Osteocyte (in vitro differentiated cells): ENCODE measurements at regions not wholly inside any gene's neighbourhood (a gene's known extent, or its start where the extent isn't known, plus 50 kb on each side); places are given as distances from the start of the nearest gene placed in this dataset.

Source experiments
- DNase-seq: peaks from one replicate; pipeline ENCODE4 v3.0.0; 2021; ENCODE audit warnings: mixed read lengths; ENCODE audit not compliant: unreplicated experiment; ENCODE audit errors: extremely low spot score
- H3K27ac Mint-ChIP-seq: one replicate; pipeline ENCODE4 v1.8.0; 2021; ENCODE audit warnings: mild to moderate bottlenecking, mixed read lengths; ENCODE audit not compliant: unreplicated experiment
- H3K27me3 Mint-ChIP-seq: one replicate; pipeline ENCODE4 v1.8.0; 2021; ENCODE audit warnings: mixed read lengths; ENCODE audit not compliant: unreplicated experiment
- H3K36me3 Mint-ChIP-seq: one replicate; pipeline ENCODE4 v1.8.0; 2021; ENCODE audit warnings: mixed read lengths; ENCODE audit not compliant: unreplicated experiment
- H3K4me1 Mint-ChIP-seq: one replicate; pipeline ENCODE4 v1.8.0; 2021; ENCODE audit warnings: mixed read lengths; ENCODE audit not compliant: unreplicated experiment
- H3K4me3 Mint-ChIP-seq: one replicate; pipeline ENCODE4 v1.8.0; 2021; ENCODE audit warnings: mild to moderate bottlenecking, moderate library complexity, mixed read lengths; ENCODE audit not compliant: unreplicated experiment
- H3K9me3 Mint-ChIP-seq: one replicate; pipeline ENCODE4 v1.8.0; 2021; ENCODE audit warnings: mixed read lengths; ENCODE audit not compliant: unreplicated experiment
- TF ChIP-seq, protein P1 (sequence below): fragments of 200-600 bp; sonication (generic); IDR thresholded peaks from 2 replicates; pipeline ENCODE4 v1.5.0; 2021; ENCODE audit warnings: antibody characterized with exemption, mild to moderate bottlenecking, moderate library complexity

- TF ChIP-seq, protein P1, sequence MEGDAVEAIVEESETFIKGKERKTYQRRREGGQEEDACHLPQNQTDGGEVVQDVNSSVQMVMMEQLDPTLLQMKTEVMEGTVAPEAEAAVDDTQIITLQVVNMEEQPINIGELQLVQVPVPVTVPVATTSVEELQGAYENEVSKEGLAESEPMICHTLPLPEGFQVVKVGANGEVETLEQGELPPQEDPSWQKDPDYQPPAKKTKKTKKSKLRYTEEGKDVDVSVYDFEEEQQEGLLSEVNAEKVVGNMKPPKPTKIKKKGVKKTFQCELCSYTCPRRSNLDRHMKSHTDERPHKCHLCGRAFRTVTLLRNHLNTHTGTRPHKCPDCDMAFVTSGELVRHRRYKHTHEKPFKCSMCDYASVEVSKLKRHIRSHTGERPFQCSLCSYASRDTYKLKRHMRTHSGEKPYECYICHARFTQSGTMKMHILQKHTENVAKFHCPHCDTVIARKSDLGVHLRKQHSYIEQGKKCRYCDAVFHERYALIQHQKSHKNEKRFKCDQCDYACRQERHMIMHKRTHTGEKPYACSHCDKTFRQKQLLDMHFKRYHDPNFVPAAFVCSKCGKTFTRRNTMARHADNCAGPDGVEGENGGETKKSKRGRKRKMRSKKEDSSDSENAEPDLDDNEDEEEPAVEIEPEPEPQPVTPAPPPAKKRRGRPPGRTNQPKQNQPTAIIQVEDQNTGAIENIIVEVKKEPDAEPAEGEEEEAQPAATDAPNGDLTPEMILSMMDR = no peak
- Mint-ChIP-seq H3K4me3 (no peak overlapping the region), H3K27ac (no peak overlapping the region), H3K4me1 (peaks cover 19% of the 10 kb centered on the region), H3K36me3 (no peaks in the 10 kb centered on the region), H3K27me3 (no peaks in the 10 kb centered on the region), H3K9me3 (no peaks in the 10 kb centered on the region)
- no peak for DNase-seq
Measured at GRCh38 chr5:58085800-58086199, 374.1 kb downstream of the PLK2 start.

GRCh38 chr5:58081435-58081834 is 378.5 kb downstream of the PLK2 start:
- Mint-ChIP-seq H3K4me3 (no peak overlapping the region), H3K4me1 (peaks cover 35% of the 10 kb centered on the region), H3K27ac (peak overlapping the region; percentile 19), H3K9me3 (no peaks in the 10 kb centered on the region), H3K27me3 (no peaks in the 10 kb centered on the region), H3K36me3 (peaks cover 2% of the 10 kb centered on the region)
- no peak for DNase-seq
- TF ChIP-seq, protein P1 = no peak

DNA sequence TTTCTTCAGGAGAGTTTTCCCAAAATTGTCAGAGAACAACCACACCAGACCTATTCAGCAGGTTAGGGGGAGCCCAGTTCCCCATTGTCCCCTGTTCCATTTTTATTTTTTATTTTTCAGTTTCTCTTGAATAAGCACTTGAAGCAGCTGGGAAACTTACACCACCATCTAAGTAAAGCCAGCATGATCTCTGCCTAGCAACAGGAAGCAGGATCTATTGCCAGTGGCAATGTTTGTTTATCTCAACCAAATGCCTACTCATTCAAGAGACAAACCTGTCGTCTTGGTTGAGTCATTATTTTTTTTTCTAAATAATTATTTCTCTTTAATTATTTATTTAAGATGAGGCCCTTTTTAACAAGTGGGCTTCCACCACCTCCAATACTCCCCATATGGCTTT is 379.3 kb downstream of the PLK2 start:
- H3K9me3 Mint-ChIP-seq = no peaks in the 10 kb centered on the region
- peaks cover 2% of the 10 kb centered on the region for H3K36me3 Mint-ChIP-seq

GRCh38 chr5:58077966-58078365 is 381.9 kb downstream of the PLK2 start:
- Mint-ChIP-seq H3K36me3 (peaks cover 2% of the 10 kb centered on the region), H3K27ac (no peak overlapping the region)
- TF ChIP-seq, protein P1 = no peak

More for the DNA sequence above, 379.3 kb downstream of the PLK2 start:
- Mint-ChIP-seq H3K27me3 (no peaks in the 10 kb centered on the region), H3K27ac (peak overlapping the region; percentile 42), H3K4me1 (peaks cover 30% of the 10 kb centered on the region), H3K4me3 (no peak overlapping the region)
- DNase-seq = no peak
- TF ChIP-seq, protein P1 = no peak

DNA sequence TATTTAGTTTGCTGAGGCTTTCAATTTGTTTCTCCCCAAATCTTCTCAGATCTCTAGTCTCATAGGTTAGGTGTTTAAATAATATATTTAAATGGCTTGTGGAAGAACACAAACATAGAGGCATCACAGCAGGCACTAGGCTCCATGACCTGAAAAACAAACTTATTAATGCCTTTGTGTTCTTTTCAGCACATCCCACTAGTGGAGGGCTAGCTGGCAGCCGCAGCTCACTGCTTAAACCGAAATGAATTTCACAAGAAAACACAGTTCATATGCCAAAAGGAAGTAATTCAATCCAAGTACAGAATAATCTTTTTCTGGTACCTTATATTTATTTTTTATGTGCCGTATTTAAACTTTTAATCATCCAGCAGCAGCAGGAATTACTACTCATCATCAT is 382.5 kb downstream of the PLK2 start:
- H3K4me3 Mint-ChIP-seq = no peak overlapping the region
- DNase-seq = no peak
- H3K9me3 Mint-ChIP-seq = no peaks in the 10 kb centered on the region
- H3K27ac Mint-ChIP-seq = no peak overlapping the region
- TF ChIP-seq, protein P1 = no peak
- H3K27me3 Mint-ChIP-seq = no peaks in the 10 kb centered on the region
- peaks cover 32% of the 10 kb centered on the region for H3K4me1 Mint-ChIP-seq
- peaks cover 2% of the 10 kb centered on the region for H3K36me3 Mint-ChIP-seq

More at GRCh38 chr5:58077966-58078365, 381.9 kb downstream of the PLK2 start:
- peaks cover 30% of the 10 kb centered on the region for H3K4me1 Mint-ChIP-seq
- no peak for DNase-seq
- H3K27me3 Mint-ChIP-seq = no peaks in the 10 kb centered on the region
- H3K4me3 Mint-ChIP-seq = no peak overlapping the region
- no peaks in the 10 kb centered on the region for H3K9me3 Mint-ChIP-seq
